ENCODE measurements at regions not wholly inside any gene's neighbourhood (a gene's known extent, or its start where the extent isn't known, plus 50 kb on each side); places are given as distances from the start of the nearest gene placed in this dataset.

GRCh38 chr3:113156816-113157333 is 54.5 kb upstream of the BOC start:
- no peak for TF ChIP-seq KDM1A (IDR thresholded peaks at IDR 0.05; ENCODE audit: borderline replicate concordance, low read length)
- no peak for TF ChIP-seq BACH1 (IDR thresholded peaks at IDR 0.05; ENCODE audit: low read length)
- TF ChIP-seq, protein P1, sequence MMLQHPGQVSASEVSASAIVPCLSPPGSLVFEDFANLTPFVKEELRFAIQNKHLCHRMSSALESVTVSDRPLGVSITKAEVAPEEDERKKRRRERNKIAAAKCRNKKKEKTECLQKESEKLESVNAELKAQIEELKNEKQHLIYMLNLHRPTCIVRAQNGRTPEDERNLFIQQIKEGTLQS (IDR thresholded peaks at IDR 0.05; ENCODE audit: insufficient read depth, low read depth, low read length): no peak
- TF ChIP-seq CTCF (IDR thresholded peaks at IDR 0.05; ENCODE audit: control extremely low read depth in 1 of 3, insufficient read depth in 1 of 3, low read depth in 1 of 3, low read length in 3 of 3): no peak
- TF ChIP-seq EP300 (IDR thresholded peaks at IDR 0.05; ENCODE audit: borderline replicate concordance in 1 of 2, low read depth in 2 of 2, low read length in 2 of 2): no peak
- TF ChIP-seq RFX5 (IDR thresholded peaks at IDR 0.05; ENCODE audit: borderline replicate concordance, low read depth, low read length): no peak
- TF ChIP-seq TCF12 (IDR thresholded peaks at IDR 0.05; ENCODE audit: low read depth, low read length): no peak
- TF ChIP-seq POLR2AphosphoS5 (IDR thresholded peaks at IDR 0.05; ENCODE audit: low read depth, low read length): no peak
- TF ChIP-seq TAF1 (IDR thresholded peaks at IDR 0.05; ENCODE audit: low read depth, low read length): no peak
- TF ChIP-seq POLR2A (IDR thresholded peaks at IDR 0.05; ENCODE audit: control extremely low read depth in 1 of 2, low read depth in 2 of 2, low read length in 2 of 2): no peak
- TF ChIP-seq GABPA (IDR thresholded peaks at IDR 0.05; ENCODE audit: borderline replicate concordance, insufficient read depth, low read length): no peak
- no peak for TF ChIP-seq SIX5 (IDR thresholded peaks at IDR 0.05; ENCODE audit: low read depth, low read length)
- TF ChIP-seq POU5F1 (IDR thresholded peaks at IDR 0.05; ENCODE audit: low read depth, low read length): no peak
- TF ChIP-seq, protein P2, sequence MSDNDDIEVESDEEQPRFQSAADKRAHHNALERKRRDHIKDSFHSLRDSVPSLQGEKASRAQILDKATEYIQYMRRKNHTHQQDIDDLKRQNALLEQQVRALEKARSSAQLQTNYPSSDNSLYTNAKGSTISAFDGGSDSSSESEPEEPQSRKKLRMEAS (IDR thresholded peaks at IDR 0.05): no peak
